MCF 10A (cell line): ENCODE measurements at regions not wholly inside any gene's neighbourhood (a gene's known extent, or its start where the extent isn't known, plus 50 kb on each side); places are given as distances from the start of the nearest gene placed in this dataset.

ENCODE experiments used
- BruUV-seq: library from RNA; stranded (reverse); fragments of 400-500 nt; replicated peaks from 2 replicates; lab custom pipeline; 2021; lab: Mats Ljungman, UMichigan
- CTCF ChIA-PET: fragments of 300-600 bp; sonication (Branson Sonifier 250); formaldehyde crosslinking; extraction: SDS; loops from one replicate; lab custom pipeline; 2021; ENCODE audit warnings: antibody characterized with exemption, inconsistent platforms; lab: Yijun Ruan, JAX
- POLR2A ChIA-PET: fragments of 300-600, 350-650 bp; sonication (Branson Sonifier 250); formaldehyde crosslinking; extraction: SDS; loops from one replicate; lab custom pipeline; 2020; ENCODE audit warnings: antibody characterized with exemption, inconsistent platforms; lab: Yijun Ruan, JAX
- DNase-seq: peaks from one replicate; pipeline ENCODE4 v3.0.0-alpha.2; 2018; ENCODE audit not compliant: unreplicated experiment
- H3K27ac Mint-ChIP-seq: one replicate; pipeline ENCODE4 v1.8.0; 2022; ENCODE audit warnings: mild to moderate bottlenecking, low read depth, mixed read lengths; ENCODE audit not compliant: unreplicated experiment
- H3K27me3 Mint-ChIP-seq: one replicate; pipeline ENCODE4 v1.8.0; 2022; ENCODE audit warnings: mixed read lengths; ENCODE audit not compliant: insufficient read depth, unreplicated experiment
- H3K36me3 Mint-ChIP-seq: one replicate; pipeline ENCODE4 v1.8.0; 2022; ENCODE audit warnings: mild to moderate bottlenecking, moderate library complexity, mixed read lengths; ENCODE audit not compliant: insufficient read depth, unreplicated experiment
- H3K4me1 Mint-ChIP-seq: one replicate; pipeline ENCODE4 v1.8.0; 2022; ENCODE audit warnings: mixed read lengths; ENCODE audit not compliant: insufficient read depth, unreplicated experiment
- H3K4me3 Mint-ChIP-seq: one replicate; pipeline ENCODE4 v1.8.0; 2022; ENCODE audit warnings: mild to moderate bottlenecking, moderate library complexity, mixed read lengths; ENCODE audit not compliant: unreplicated experiment
- H3K9me3 Mint-ChIP-seq: one replicate; pipeline ENCODE4 v1.8.0; 2022; ENCODE audit warnings: mixed read lengths; ENCODE audit not compliant: unreplicated experiment
- CTCF ChIP-seq: fragments of 200-600 bp; IDR thresholded peaks from one replicate; pipeline ENCODE4 v1.8.0; 2022; ENCODE audit warnings: antibody characterized with exemption, mild to moderate bottlenecking; ENCODE audit not compliant: unreplicated experiment
- intact Hi-C: fragments of 100-400 bp; cut with micrococcal nuclease; formaldehyde crosslinking; loops from 2 replicates; pipeline ENCODE4 v1.14.1; 2022

GRCh38 chr9:115300116-115300515 is 182.2 kb upstream of the TNC start:
- Mint-ChIP-seq H3K4me1 (no peaks in the 10 kb centered on the region), H3K27me3 (no peaks in the 10 kb centered on the region), H3K36me3 (no peaks in the 10 kb centered on the region), H3K9me3 (no peaks in the 10 kb centered on the region), H3K27ac (no peak overlapping the region), H3K4me3 (no peak overlapping the region)
- BruUV-seq, result no TSS peak
- ChIA-PET CTCF (interaction anchor here (0.6 kb wide), 1 partner anchor 10 kb away, joined by 3 read pairs; no protein-coding TSS in a partner anchor), POLR2A (no interaction called here)
- no peak for TF ChIP-seq CTCF
- intact Hi-C loops, result no loop called here
- DNase-seq, result no peak

- POLR2A ChIA-PET, result no interaction called here
- Mint-ChIP-seq H3K4me1 (no peaks in the 10 kb centered on the region), H3K9me3 (no peaks in the 10 kb centered on the region), H3K4me3 (no peak overlapping the region), H3K27me3 (no peaks in the 10 kb centered on the region), H3K36me3 (no peaks in the 10 kb centered on the region), H3K27ac (no peak overlapping the region)
- CTCF ChIA-PET, result interaction anchor here (0.6 to 1.0 kb wide), 3 partner anchors 11 to 69 kb away, joined by 3 read pairs; no protein-coding TSS in a partner anchor
- intact Hi-C loops, result no loop called here
- DNase-seq, result no peak
- no TSS peak for BruUV-seq
- TF ChIP-seq CTCF, result no peak
These were observed 182.9 kb upstream of the TNC start for GRCh38 chr9:115300874-115301273.

GRCh38 chr9:115301581-115301980 is 183.6 kb upstream of the TNC start:
- BruUV-seq, result no TSS peak
- ChIA-PET POLR2A (interaction anchor here (0.7 kb wide), 2 partner anchors 9 to 26 kb away, joined by 3 to 4 read pairs; no protein-coding TSS in a partner anchor), CTCF (interaction anchor here (0.6 to 1.0 kb wide), 2 partner anchors 15 to 68 kb away, joined by 3 read pairs; no protein-coding TSS in a partner anchor)
- Mint-ChIP-seq H3K9me3 (no peaks in the 10 kb centered on the region), H3K27ac (no peak overlapping the region), H3K27me3 (no peaks in the 10 kb centered on the region), H3K4me1 (no peaks in the 10 kb centered on the region), H3K36me3 (no peaks in the 10 kb centered on the region), H3K4me3 (no peak overlapping the region)
- intact Hi-C loops, result no loop called here
- TF ChIP-seq CTCF, result no peak
- DNase-seq, result no peak

- Mint-ChIP-seq H3K4me1 (no peaks in the 10 kb centered on the region), H3K9me3 (no peaks in the 10 kb centered on the region), H3K27me3 (no peaks in the 10 kb centered on the region), H3K36me3 (no peaks in the 10 kb centered on the region), H3K27ac (no peak overlapping the region), H3K4me3 (no peak overlapping the region)
- ChIA-PET POLR2A (interaction anchor here (0.9 to 1.1 kb wide), 2 partner anchors 9 to 11 kb away, joined by 3 to 4 read pairs; no protein-coding TSS in a partner anchor), CTCF (interaction anchor here (0.6 kb wide), 1 partner anchor 1532 kb away, joined by 3 read pairs; no protein-coding TSS in a partner anchor)
- intact Hi-C loops, result no loop called here
- no peak for TF ChIP-seq CTCF
- BruUV-seq, result no TSS peak
- no peak for DNase-seq
These were observed 187.6 kb upstream of the TNC start for GRCh38 chr9:115305543-115305942.
